ENCODE measurements at regions not wholly inside any gene's neighbourhood (a gene's known extent, or its start where the extent isn't known, plus 50 kb on each side); places are given as distances from the start of the nearest gene placed in this dataset.

DNA sequence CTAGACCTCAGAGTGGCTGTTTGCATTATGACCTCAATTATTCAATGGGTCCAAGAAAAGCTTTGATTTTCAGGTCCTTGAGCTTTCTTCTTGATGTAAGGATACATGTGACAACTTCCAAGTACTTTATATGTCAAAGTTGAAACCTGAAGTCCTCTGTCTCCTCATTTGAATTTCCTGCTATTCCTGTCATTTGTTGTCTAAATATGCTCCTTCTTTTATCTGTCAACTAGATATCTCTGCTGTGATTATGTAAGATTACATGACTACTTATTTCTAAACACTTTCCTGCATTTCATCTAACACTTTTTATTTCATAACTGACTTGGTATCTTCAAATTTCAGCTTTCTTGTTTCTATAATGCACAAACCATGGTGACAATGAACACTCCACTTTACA lies 670.0 kb upstream of the FAM174A start:
- TF ChIP-seq FOXP2 (optimal IDR thresholded peaks at IDR 0.05; ENCODE audit: control extremely low read depth, extremely low read length, insufficient read depth) (no peak), POLR2AphosphoS5 (IDR thresholded peaks at IDR 0.05; ENCODE audit: borderline replicate concordance, low read depth, low read length) (no peak)
